IPS-18a (cell line): ENCODE measurements at regions not wholly inside any gene's neighbourhood (a gene's known extent, or its start where the extent isn't known, plus 50 kb on each side); places are given as distances from the start of the nearest gene placed in this dataset.
A peak's percentile ranks its signal among the peaks of the same experiment; 100 is the strongest.
"Not testable (repeated sequence)": the region's sequence is repeated elsewhere in the genome, so short reads cannot be mapped to it uniquely, and the experiment has no call there.

Experiments
- H3K27ac ChIP-seq: one replicate; pipeline ENCODE4 v1.5.1; 2013; ENCODE audit warnings: low read length
- H3K27me3 ChIP-seq: one replicate; pipeline ENCODE4 v1.6.1; 2013; ENCODE audit warnings: mild to moderate bottlenecking, low read length; ENCODE audit not compliant: control insufficient read depth, insufficient read depth
- H3K36me3 ChIP-seq: one replicate; pipeline ENCODE4 v1.6.1; 2013; ENCODE audit warnings: low read depth, low read length; ENCODE audit not compliant: control insufficient read depth
- H3K4me1 ChIP-seq: one replicate; pipeline ENCODE4 v1.6.1; 2013; ENCODE audit warnings: low read depth, low read length; ENCODE audit not compliant: control insufficient read depth
- H3K4me3 ChIP-seq: one replicate; pipeline ENCODE4 v1.5.1; 2013; ENCODE audit warnings: low read length
- H3K9ac ChIP-seq: one replicate; pipeline ENCODE4 v1.6.1; 2013; ENCODE audit warnings: mild to moderate bottlenecking, low read length, moderate library complexity
- H3K9me3 ChIP-seq: one replicate; pipeline ENCODE4 v1.6.1; 2013; ENCODE audit warnings: low read depth, low read length; ENCODE audit not compliant: control insufficient read depth

DNA sequence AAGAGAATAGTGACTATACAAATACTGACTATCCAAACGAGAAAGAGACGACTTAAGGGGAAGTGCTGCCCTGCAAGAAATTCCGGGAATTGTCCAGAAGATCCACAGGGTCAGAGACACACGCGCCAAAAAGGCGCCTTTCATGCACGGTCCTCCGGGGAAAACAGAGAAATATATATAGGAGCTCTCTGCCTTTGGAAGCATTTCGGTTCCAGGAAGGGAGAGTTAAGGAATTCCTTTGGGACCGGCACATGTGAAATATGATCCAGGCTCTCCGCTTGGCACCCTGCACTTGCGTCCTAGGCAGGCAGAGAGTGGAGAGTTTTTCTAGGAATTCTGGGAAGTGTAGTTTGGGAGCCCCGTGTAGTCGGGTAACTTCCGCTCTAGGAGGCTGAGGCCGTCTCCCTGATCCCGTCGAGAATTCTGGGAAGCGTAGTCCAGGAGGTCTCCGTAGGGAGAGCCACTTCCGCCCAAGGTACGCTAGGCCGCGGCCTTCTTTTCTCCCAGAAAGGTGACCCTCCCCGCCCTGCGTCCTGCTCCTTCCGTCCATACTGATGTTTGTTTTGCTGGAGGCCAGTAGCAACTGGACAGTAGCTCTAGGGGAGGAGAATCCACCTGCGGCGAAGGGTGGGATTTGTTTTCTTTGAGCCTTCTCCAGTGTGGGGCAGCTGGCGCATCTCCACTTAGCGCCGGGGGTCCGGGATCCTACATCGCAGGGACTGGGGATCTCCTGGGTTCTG lies 69.4 kb upstream of the GPR39 start:
- H3K4me1 ChIP-seq, H3K9me3 ChIP-seq, H3K36me3 ChIP-seq, H3K27me3 ChIP-seq: not testable (repeated sequence)
- peak overlapping the region; percentile 42 for H3K9ac ChIP-seq
- H3K27ac ChIP-seq: peak overlapping the region; percentile 24
- H3K4me3 ChIP-seq: peak overlapping the region; percentile 70

DNA sequence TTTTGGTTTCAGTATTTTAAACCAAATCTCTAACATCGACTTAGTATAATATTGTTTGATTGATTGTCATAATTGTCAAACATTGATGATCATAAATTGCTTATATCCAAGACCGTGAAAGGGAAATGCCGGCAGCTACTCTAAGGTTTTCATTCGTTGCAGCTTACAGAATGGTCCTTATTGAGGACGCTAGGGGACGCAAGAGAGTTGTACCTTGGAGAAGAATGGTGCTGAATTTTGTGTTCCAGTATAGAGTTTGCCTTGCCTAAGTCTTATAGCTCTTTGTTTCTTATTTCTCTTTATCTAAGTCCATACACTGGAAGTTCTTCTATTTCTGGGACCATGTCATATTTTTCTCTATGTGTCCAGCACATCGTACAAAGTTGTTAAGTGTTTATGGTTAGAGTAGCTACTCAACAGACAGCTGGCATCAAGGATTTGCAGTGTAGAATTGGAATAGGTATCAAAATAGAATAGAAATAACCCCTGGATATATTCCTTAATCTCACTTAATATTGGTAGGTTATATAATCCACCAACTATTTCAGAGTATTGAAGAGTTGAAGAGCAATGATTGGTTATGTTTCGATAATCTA lies 67.4 kb upstream of the GPR39 start:
- H3K4me1 ChIP-seq, H3K27ac ChIP-seq, H3K4me3 ChIP-seq, H3K36me3 ChIP-seq, H3K9me3 ChIP-seq, H3K9ac ChIP-seq, H3K27me3 ChIP-seq: not testable (repeated sequence)

DNA sequence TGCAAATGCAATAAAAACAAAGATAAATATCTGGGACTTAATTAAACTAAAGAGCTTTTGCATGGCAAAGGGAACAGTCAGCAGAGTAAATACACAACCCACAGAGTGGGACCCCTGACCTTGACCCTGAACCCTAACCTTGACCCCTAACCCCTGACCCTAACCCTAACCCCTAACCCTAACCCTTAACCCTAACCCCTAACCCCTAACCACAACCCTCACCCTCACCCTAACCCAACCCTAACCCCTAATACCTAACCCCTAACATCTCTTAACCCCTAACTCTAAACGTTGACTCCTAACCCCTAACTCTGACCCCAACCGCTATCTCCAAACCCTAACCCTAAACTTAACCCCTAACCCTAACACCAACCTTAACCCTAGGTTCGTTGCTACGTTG lies 64.9 kb upstream of the GPR39 start:
- not testable (repeated sequence) for H3K4me1 ChIP-seq, H3K27me3 ChIP-seq, H3K36me3 ChIP-seq, H3K9me3 ChIP-seq, H3K9ac ChIP-seq, H3K27ac ChIP-seq
- H3K4me3 ChIP-seq: peak overlapping the region; percentile 50

DNA sequence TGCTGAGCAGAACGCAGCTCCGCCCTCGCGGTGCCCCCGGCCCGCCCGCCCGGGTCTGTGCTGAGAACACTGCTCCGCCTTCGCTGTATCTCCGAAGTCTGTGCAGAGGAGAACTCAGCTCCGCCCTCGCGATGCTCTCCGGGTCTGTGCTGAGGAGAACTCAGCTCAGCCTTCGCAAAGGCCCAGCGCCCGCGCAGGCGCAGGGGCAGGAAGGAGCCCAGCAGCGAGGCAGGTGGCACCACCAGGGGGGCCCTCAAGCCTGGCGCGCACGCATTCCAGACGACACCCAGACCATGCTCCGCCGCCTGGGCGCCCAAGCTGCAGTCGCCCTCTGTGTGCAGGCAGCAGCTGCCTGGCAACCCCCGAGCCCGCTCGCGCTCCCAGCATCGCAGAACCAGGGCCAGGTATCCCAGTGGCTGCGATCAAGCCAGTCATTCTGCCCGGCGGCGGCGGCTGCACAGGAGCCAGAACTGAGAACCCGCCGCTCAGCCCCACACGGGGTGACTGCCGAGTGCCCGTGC lies 64.1 kb upstream of the GPR39 start:
- H3K36me3 ChIP-seq, H3K27ac ChIP-seq, H3K27me3 ChIP-seq, H3K9me3 ChIP-seq, H3K9ac ChIP-seq, H3K4me1 ChIP-seq: not testable (repeated sequence)
- peak overlapping the region; percentile 50 for H3K4me3 ChIP-seq

DNA sequence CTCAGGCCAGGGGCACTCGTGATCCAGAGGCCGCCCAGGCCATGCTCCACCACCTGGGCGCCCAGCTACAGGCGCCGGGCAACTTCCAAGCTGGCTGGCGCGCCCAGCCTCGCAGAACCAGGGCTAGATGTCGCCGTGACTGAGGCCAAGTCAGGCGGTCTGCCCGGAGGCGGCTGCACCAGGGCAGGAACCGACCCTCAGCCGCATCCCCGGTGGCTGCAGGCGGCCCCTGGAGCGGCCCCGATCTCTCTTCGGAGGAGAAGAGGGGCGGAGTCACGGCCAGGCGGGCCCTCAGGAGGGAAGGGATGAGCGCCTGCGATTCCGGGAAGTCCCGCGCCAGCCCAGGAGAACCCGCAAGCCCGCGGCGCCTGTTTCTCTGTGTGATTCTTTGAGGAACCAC lies 63.2 kb upstream of the GPR39 start:
- not testable (repeated sequence) for H3K9ac ChIP-seq, H3K27ac ChIP-seq
- H3K4me3 ChIP-seq: peak overlapping the region; percentile 37

DNA sequence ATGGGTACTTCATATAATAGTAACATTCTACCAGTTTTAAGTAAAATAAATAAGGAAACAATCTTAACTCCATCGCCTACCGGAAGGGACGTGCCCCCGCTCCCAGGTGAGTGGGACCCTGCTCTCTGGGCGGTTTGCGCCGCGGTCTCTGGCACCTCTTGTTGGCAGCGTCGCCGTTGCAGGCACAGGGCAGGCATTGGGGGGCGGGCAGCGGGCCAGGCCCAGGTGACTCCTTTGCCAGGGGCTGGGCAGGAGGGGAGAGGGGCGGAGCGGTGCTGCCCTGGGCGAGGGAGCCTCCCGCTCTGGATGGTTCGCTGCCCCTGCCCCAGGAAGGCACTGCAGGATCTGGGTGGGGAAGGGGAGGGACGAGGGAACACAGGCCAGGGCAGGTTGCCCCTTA lies 55.6 kb upstream of the GPR39 start:
- H3K36me3 ChIP-seq, H3K27ac ChIP-seq, H3K9ac ChIP-seq, H3K9me3 ChIP-seq, H3K4me3 ChIP-seq, H3K27me3 ChIP-seq, H3K4me1 ChIP-seq: not testable (repeated sequence)

More for the DNA sequence above, 63.2 kb upstream of the GPR39 start:
- H3K36me3 ChIP-seq, H3K9me3 ChIP-seq, H3K4me1 ChIP-seq, H3K27me3 ChIP-seq: not testable (repeated sequence)

DNA sequence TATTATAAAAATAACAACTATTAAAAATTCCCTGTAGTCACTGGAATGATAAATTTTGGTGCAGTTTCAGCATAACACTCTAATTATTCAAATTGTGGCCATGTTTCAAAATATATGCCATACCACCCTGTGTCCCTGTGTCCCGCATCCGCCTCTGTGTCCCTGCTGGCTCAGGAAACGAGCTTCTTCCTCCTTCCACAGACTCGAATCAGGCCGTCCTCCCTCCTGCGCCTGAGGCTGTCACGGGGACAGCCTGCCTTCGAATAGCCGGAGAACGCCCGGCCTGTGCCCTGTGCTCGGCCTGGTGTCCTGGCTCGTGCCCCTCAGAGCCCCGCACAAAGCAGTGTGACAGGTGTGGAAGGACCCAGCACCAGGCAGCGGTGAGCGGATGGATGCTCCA lies 55.1 kb upstream of the GPR39 start:
- not testable (repeated sequence) for H3K36me3 ChIP-seq, H3K27ac ChIP-seq, H3K9ac ChIP-seq

DNA sequence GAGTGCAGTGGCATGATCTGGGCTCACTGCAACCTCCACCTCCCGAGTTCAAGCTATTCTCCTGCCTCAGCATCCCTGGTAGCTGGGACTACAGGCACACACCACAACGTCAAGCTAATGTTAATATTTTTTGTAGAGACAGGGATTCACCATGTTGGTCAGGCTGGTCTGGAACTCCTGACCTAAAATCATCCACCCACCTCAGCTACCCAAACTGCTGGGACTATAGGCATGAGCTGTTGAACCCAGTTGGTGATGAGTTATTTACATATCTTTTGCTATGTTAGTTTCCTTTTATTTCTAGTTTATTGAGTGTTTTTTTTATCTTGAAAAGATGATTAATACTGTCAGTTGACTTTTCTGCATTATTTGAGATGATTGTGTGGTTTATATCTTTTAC lies 53.3 kb upstream of the GPR39 start:
- H3K27ac ChIP-seq, H3K9ac ChIP-seq, H3K4me3 ChIP-seq, H3K27me3 ChIP-seq, H3K9me3 ChIP-seq, H3K36me3 ChIP-seq, H3K4me1 ChIP-seq: not testable (repeated sequence)

More for the DNA sequence above, 55.1 kb upstream of the GPR39 start:
- H3K9me3 ChIP-seq, H3K4me1 ChIP-seq, H3K27me3 ChIP-seq, H3K4me3 ChIP-seq: not testable (repeated sequence)

DNA sequence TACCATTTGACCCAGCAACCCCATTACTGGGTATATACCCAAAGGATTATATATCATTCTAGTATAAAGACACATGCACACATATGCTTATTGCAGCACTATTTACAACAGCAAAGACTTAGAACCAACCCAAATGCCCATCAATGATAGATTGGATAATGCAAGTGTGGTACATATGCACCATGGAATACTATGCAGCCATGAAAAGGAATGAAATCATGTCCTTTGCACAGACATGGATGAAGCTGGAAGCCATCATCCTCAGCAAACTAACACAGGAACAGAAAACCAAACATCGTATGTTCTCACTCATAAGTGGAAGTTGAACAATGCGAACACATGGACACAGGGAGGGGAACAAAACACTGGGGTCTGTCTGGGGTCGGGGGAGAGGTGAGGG lies 50.6 kb upstream of the GPR39 start:
- not testable (repeated sequence) for H3K36me3 ChIP-seq, H3K9ac ChIP-seq, H3K4me3 ChIP-seq, H3K9me3 ChIP-seq, H3K27me3 ChIP-seq, H3K27ac ChIP-seq, H3K4me1 ChIP-seq

DNA sequence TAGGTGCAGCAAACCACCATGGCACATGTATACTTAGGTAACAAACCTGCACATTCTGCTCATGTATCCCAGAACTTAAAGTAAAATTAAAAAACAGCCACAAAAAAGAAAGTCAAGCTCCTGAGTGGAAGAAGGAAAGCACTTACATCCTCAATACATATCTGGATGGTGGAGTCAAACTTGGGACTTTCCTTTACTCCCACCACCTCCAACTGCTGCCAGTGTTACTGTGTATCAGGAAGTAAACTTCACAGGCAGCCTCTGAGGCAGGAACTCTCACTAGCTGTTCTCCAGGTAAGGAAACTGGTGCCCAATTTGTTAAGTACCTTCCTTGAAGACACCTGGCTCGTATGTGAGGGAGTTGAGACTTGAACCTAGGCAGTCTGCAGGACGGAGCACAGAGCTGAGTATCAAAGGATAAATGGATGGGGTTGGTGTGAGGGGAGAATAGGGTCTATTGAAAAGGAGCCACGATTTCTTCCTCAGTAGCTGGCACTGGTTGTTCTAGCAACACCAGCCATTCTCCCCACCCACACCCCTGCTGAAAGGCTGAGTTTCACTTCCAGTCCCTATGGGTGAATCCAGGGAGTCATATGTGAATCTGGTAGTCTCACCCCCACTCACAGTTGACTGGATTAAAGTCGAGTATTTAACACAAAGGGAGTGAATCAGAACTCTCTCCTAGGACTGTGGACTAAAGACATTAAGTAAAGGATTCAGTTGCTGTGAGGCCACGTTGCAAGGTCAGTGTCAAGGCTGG lies 50.0 kb upstream of the GPR39 start:
- no peaks in the 10 kb centered on the region for H3K9me3 ChIP-seq
- no peak overlapping the region for H3K4me3 ChIP-seq
- H3K27ac ChIP-seq: no peak overlapping the region

More for the DNA sequence above, 50.0 kb upstream of the GPR39 start:
- Histone ChIP-seq H3K9ac (no peak overlapping the region), H3K27me3 (no peaks in the 10 kb centered on the region), H3K4me1 (no peaks in the 10 kb centered on the region), H3K36me3 (no peaks in the 10 kb centered on the region)
